NCI-H446 treated with DMSO at 0.1 percent for 48 hours (cell line): ENCODE measurements at regions not wholly inside any gene's neighbourhood (a gene's known extent, or its start where the extent isn't known, plus 50 kb on each side); places are given as distances from the start of the nearest gene placed in this dataset.
"Not testable (repeated sequence)": the region's sequence is repeated elsewhere in the genome, so short reads cannot be mapped to it uniquely, and the experiment has no call there.

Experiments
- DNase-seq: peaks from one replicate; lab custom pipeline; 2025; lab: John Stamatoyannopoulos, UW

DNA sequence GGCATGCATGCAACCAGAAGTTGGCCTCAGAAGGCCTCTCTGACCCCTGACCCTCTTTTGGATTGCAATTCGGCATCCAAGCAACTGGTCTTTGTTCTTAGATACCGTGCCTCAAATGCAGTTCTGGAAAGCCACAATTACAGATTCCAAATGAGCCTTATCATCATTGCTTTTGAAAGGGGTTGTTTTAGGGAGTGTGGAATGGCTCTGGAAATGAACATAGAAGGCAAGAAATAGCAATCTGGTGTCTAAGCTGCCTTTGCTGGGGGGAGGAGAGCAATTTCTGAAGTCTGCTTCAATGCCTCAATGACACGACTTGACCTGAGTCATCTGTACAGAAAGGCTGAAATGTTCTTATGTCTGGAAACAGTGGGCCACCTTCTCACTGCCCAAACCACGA lies 250.1 kb downstream of the NUAK1 start:
- DNase-seq, result no peak

- no peak for DNase-seq
Measured at GRCh38 chr12:105892362-105892910, 246.3 kb downstream of the NUAK1 start.

DNA sequence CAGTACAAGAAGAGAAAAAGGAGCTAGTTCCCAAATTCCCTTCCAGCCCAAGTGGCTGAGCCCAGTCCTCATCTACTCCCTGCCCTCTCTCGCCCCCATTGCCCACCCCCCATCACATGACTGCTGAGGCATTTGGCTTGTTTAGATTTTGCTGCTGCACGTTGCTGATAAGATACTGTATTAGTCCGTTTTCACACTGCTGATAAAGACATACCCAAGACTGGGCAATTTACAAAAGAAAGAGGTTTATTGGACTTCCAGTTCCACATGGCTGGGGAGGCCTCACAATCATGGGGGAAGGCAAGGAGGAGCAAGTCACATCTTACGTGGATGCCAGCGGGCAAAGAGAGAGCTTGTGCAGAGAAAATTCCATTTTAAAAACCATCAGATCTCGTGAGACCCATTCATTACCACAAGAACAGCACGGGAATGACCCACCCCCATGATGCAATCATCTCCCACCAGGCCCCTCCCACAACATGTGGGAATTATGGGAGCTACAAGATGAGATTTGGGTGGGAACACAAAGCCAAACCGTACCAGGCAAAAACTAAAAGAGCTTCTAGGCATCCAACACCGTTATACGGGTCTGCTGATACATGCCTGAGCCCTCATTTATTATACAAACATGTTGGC lies 243.4 kb downstream of the NUAK1 start:
- DNase-seq, result not testable (repeated sequence)

DNA sequence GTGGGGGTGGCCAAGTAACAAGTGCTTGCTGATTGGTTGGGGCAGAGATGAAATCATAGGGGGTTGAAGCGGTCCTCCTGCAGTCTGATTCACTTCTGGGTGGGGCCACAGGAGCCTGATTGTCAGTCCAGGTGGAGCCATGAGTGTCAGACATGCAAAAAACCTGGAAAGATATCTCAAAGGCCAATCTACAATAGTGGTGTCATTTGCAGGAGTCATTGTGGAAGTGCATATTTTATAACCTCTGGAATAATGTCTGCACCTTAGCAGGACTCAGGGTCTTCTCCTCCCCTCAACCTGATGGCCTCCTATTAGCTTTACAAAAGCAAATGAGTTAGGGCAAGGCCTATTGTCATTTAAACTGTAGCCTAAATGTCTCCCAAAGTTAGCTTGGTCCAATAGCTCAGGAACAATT lies 241.4 kb downstream of the NUAK1 start:
- DNase-seq, result no peak

GRCh38 chr12:105898271-105898670 lies 240.5 kb downstream of the NUAK1 start:
- not testable (repeated sequence) for DNase-seq

DNA sequence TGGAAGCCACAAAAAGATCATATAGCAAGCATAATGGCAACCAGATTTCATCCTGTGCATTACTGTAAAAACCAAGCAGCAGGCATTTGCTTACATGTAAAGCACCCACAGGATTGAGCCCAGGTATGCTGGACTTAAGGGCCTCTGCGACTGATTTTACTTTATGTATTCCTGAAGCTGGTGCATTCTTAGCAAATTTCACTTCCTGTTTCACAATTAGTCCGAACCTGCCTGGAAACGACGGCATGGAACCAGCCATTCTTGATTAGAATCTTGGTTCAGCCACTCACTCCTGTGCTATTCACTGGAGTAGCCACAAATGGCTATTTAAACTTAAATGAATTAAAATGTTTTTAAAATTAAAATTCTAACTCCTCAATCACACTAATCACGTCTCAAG lies 239.2 kb downstream of the NUAK1 start:
- no peak for DNase-seq

DNA sequence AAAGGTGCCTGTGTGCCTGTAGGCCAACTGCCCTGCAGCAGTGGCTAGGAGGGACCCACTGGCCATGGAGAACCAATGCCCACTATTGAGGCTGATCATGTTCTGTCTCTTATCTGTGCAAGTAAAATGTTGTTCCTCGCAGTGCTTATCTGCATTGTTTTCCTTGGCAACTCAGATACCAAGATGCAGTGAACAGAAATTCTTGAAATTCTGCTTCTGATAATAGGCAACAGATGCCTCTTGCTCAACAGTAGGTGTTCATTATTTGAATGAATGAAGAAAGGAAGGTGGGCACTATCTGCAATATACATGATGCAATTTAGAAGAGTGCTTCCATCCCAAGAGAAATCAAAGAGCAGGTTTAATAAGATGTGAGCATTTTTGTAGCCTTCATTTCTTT lies 232.2 kb downstream of the NUAK1 start:
- DNase-seq, result no peak

GRCh38 chr12:105907982-105908381 lies 230.8 kb downstream of the NUAK1 start:
- peak; percentile 74 for DNase-seq

DNA sequence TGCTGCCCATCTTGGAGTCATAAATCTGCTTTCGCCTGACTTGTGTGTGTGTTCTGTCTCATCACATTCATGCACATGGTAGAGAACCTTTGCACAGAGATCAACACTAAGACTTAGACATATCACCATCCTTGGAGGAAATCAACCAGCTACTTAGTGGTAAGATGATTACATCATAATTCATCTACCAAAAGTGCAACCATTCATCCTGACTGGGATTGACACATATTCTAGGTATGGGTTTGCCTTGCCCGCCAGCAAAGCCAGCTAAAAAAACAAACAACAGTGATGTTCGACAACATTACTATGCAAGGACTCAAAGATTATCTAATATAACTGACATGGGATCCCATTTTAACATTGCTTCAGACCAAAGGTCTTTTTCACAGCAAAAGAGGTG lies 228.7 kb downstream of the NUAK1 start:
- no peak for DNase-seq

GRCh38 chr12:105911966-105912365 lies 226.8 kb downstream of the NUAK1 start:
- DNase-seq, result no peak

GRCh38 chr12:105912882-105913678 lies 225.7 kb downstream of the NUAK1 start:
- no peak for DNase-seq

DNA sequence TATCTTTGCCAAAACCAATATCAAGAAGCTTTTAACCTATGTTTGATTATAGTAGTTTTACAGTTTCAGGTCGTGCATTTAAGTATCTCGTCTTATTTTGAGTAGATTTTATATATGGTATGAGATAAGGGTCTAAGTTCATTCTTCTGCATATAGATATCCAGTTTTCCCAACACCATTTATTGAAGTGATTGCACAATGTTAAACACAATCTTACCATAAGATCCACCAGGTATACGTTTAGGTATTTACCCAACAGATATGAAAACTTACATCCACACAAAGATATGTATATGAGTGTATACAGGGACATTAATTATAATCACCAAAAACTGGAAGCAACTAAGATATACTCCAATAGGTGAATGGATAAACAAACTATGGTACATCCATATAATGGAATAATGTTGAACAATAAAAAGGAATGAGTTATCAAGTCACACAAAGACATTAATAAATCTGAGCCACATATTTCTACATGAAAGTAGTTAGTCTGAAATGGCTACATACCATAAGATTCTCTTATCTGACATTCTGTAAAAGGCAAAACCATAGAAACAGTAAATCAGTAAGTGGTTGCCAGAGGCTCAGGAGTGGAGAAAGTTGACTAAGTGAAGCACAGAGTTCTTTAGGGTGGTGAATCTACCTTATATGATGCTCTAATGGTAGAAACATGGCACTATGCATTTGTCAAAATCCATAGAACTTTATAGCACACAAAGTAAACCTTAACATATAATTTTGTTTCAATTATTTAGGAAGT lies 222.6 kb downstream of the NUAK1 start:
- no peak for DNase-seq

- DNase-seq, result no peak
Measured at GRCh38 chr12:105916760-105917039, 222.1 kb downstream of the NUAK1 start.

GRCh38 chr12:105920161-105920684 lies 218.5 kb downstream of the NUAK1 start:
- peak; percentile 83 for DNase-seq

DNA sequence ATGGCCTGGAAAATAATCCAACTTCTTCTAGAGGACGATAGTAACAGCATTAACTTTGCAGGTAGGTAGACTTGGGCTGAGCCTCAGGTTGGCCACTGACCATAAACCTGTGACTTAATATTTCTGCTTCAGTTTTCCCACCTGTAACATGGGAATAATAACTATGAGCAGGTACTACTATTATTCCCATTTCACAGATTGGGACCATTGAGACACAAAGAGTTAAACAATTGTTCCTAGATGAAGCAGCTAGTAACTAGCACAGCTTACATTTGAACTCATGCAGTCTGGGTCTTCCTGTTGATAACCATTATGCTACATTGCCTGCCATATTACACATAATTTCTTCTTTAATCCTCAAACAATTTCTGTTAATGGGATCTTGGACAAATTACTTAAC lies 217.7 kb downstream of the NUAK1 start:
- DNase-seq, result no peak

DNA sequence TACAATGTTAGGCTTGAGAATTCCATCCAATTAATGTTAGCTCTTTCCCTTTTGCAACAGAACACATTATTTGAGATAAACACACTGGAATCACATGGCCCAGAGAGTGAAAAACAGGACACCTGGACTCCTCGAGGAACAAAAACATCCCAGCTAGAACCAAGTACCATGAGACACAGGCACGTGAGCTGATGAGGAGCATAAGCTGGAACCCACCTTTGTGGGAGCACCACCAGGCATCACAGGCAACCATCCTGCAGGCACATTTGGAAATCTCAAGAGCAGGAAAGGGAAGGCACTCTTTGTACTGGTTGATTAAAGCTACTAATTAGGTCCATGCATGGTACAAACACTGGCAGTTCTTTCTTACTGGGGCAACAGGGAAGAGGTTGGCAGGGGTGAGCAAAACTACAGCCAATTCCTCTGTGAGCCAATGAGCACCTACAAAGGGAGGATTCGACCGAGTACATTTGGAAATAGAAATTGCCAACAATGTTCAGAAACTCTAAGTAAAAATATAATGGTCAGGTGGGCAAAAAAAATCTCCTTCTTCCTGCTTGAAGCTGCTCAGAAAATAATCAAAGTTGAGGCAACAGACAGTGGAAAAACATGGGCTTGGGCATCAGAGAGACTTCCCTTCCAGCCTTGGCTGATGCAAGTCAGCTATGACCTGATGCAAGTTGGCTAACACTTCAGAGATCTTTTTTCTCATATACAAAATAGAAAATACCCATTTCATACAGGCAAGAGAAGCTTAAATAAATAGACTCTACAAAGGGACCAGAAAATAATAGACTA lies 216.7 kb downstream of the NUAK1 start:
- peak; percentile 84 for DNase-seq

GRCh38 chr12:105922670-105923102 lies 216.1 kb downstream of the NUAK1 start:
- peak; percentile 80 for DNase-seq

DNA sequence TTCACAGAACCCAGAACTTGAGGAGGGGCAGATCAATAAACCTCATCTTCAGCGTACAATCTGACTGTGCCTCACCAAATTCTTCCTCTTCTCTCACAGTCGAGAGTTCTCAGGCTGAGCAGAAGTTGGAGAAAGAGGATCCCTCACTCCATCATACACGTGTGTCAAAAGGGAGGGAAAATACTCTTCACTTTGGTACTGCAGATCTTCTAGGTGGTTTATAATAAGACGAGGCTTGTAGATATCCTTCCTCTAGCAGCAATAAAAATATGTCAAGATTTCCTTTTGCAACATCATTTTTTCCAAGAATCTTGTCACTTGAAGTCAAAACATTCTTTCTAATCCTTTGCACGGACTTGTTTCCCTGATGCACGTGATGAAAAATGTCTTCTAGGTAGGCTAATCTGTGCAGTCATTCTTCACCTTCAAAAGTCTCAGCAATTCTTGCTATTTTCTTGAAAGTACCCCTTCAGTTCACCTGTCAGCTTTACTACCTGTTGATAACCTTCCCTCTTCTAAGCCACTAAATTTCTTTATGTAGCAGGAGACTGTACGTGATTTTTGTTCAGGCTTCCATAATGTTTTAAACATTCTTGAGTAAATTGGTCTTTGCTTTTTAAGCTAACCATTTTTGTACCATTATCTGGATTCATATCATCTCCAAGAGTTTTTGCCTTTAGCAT lies 214.1 kb downstream of the NUAK1 start:
- no peak for DNase-seq

DNA sequence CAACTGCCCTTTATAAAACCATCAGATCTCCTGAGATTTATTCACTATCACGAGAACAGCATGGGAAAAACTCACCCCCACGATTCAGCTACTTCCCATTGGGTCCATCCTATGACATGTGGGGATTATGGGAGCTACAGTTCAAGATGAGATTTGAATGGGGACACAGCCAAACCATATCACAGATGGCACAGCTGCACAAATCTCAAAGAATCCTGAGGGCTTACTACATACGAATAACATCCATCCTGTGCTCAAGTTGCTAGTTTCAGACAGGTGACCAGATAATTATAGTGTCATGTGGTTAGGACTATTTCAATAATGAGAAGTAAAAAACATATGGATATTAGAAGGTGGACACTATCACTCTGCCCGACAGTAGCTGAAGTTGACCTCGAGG lies 211.2 kb downstream of the NUAK1 start:
- no peak for DNase-seq

DNA sequence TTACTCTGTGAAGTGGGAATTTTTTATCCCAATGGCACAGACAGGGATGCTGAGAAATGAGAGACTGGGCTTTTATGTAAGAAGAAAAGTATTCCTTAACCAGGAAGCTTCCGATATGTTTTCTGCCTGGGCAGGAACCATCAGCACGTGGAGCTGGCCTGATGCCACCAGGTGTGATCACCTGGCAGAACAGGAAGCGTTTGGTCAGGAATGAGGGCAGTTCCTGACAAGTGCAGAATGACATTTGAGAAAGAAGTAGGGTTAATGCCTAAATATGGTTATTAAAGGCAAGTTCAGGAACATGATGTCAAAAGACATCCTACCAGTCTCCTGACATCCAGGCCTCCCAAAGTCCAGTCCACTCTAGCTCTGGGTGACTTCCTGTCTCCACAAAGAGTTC lies 210.3 kb downstream of the NUAK1 start:
- no peak for DNase-seq

- DNase-seq, result no peak
Measured at GRCh38 chr12:105929192-105929591, 209.6 kb downstream of the NUAK1 start.
